GM12875 (cell line): ENCODE measurements at regions not wholly inside any gene's neighbourhood (a gene's known extent, or its start where the extent isn't known, plus 50 kb on each side); places are given as distances from the start of the nearest gene placed in this dataset.

ENCODE experiments used
- H3K4me3 ChIP-seq: one replicate; pipeline ENCODE4 v1.5.1; 2011; ENCODE audit warnings: low read depth, low read length, control low read depth
- CTCF ChIP-seq: IDR thresholded peaks from 2 replicates; pipeline ENCODE4 v1.5.1; 2011; ENCODE audit warnings: low read depth, mild to moderate bottlenecking, control low read depth, inconsistent platforms, low read length, moderate library complexity, borderline replicate concordance; ENCODE audit not compliant: insufficient read depth

DNA sequence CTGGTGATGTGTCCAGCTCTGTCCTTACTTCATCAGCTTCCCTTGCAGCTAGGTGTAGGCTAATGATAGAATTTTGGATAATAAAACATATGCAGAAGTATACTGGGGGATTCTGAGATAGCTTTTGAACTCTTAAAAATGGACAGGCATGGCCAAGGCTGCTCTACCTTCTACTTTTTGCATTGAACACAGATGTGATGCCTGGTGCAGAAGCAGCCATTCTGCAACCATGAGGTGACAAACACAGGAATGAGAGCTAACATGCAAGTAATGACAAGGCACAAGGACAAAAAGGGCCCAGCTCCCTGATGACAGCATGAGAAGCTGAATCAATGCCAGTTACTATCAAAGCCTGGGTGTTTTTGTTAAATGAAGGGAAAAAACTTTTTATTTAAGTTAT lies 686.5 kb upstream of the AUTS2 start:
- no peak for TF ChIP-seq CTCF
- H3K4me3 ChIP-seq, result no peak overlapping the region

- no peak for TF ChIP-seq CTCF
- no peak overlapping the region for H3K4me3 ChIP-seq
Measured at GRCh38 chr7:68914006-68914405, 684.3 kb upstream of the AUTS2 start.

- no peak overlapping the region for H3K4me3 ChIP-seq
- TF ChIP-seq CTCF, result no peak
Measured at GRCh38 chr7:68917041-68917651, 681.1 kb upstream of the AUTS2 start.

- no peak overlapping the region for H3K4me3 ChIP-seq
- no peak for TF ChIP-seq CTCF
Measured at GRCh38 chr7:68918621-68919020, 679.7 kb upstream of the AUTS2 start.

DNA sequence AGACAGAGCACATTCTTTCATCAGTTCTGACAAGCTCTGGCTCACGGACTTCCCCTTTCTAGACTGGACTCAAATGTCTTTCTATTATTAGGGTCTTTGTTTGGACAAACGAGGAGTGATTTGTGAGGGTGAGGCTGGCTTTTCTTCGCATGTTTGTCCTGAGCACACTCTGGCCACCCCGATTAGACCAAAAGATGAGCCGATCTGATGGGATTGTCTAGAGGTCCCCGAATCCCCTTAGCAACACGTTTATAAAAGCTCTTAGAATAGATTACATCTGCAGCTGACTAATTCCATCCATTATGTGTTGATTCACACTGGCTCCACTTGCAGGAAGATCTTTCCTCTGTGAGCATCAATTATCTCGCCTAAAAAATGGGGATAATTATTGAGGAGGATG lies 675.4 kb upstream of the AUTS2 start:
- no peak for TF ChIP-seq CTCF
- no peak overlapping the region for H3K4me3 ChIP-seq

GRCh38 chr7:68925241-68925640 lies 673.0 kb upstream of the AUTS2 start:
- H3K4me3 ChIP-seq, result no peak overlapping the region
- TF ChIP-seq CTCF, result no peak

DNA sequence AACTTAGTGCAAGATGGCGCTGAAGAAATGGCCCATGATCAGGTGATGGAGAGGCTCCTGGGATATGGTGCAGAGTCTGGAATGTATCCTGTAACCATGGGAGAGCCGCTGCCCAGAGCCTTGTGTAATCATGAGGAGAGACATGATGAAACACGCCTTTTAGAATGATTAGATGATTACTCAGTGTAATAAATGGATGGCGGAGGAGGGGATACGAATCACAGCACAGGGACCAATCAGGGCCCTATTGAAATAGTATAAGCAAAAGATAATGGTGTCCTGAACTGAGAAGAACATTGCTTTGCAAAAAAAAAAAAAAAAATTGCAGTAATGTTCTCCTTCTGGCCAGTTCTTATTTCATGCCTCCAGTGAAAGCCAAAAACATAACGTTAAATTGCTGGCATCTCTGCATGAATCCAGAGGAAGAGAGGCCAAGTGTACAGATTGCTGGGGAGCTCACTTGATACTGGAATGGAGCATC lies 668.5 kb upstream of the AUTS2 start:
- no peak for TF ChIP-seq CTCF

More for the DNA sequence above, 668.5 kb upstream of the AUTS2 start:
- H3K4me3 ChIP-seq, result no peak overlapping the region
